CD14-positive monocyte (primary cell): ENCODE measurements at regions not wholly inside any gene's neighbourhood (a gene's known extent, or its start where the extent isn't known, plus 50 kb on each side); places are given as distances from the start of the nearest gene placed in this dataset.

Experiments used
- DNase-seq, 3 donors: peaks; one replicate each; pipeline ENCODE4 v3.0.0-alpha.2; 2011 to 2022
- H2AFZ ChIP-seq: 2 replicates; pipeline ENCODE4 v1.6.0; 2012; ENCODE audit warnings: mild to moderate bottlenecking, low read depth, low read length, inconsistent platforms; ENCODE audit not compliant: insufficient read depth, poor library complexity, severe bottlenecking
- H3K27ac ChIP-seq, 2 donors: 1 replicate in 1 of 2; 2 replicates in 1 of 2; pipeline ENCODE4 v1.5.1; 2012 to 2013; ENCODE audit warnings: low read length in 2 of 2, control low read depth in 1 of 2, inconsistent platforms in 1 of 2, low read depth in 1 of 2, mild to moderate bottlenecking in 1 of 2
- H3K27me3 ChIP-seq, 2 donors: one replicate each; pipeline versions ENCODE4 v1.6.0 to v1.6.1; 2011 to 2013; ENCODE audit warnings: low read length in 2 of 2; ENCODE audit not compliant: control insufficient read depth in 2 of 2, insufficient read depth in 2 of 2
- H3K36me3 ChIP-seq, 2 donors: replicated peaks in 1 of 2; 1 replicate in 1 of 2; 2 replicates in 1 of 2; pipeline versions ENCODE4 v1.5.1 to v1.6.1; 2012 to 2013; ENCODE audit warnings: low read length in 2 of 2, control low read depth in 1 of 2, inconsistent platforms in 1 of 2, mild to moderate bottlenecking in 1 of 2; ENCODE audit not compliant: insufficient read depth in 2 of 2, control insufficient read depth in 1 of 2
- H3K4me1 ChIP-seq, 2 donors: 1 replicate in 1 of 2; 2 replicates in 1 of 2; pipeline versions ENCODE4 v1.5.1 to v1.6.1; 2012 to 2013; ENCODE audit warnings: low read length in 2 of 2, control low read depth in 1 of 2, inconsistent platforms in 1 of 2, mild to moderate bottlenecking in 1 of 2, moderate library complexity in 1 of 2; ENCODE audit not compliant: insufficient read depth in 2 of 2, control insufficient read depth in 1 of 2
- H3K4me2 ChIP-seq: replicated peaks from 2 replicates; pipeline ENCODE3; 2012; ENCODE audit warnings: low read length, moderate library complexity, mild to moderate bottlenecking; ENCODE audit not compliant: poor library complexity, severe bottlenecking; ENCODE audit errors: extremely low read depth
- H3K4me3 ChIP-seq, 3 experiments: fragments of 200-600 bp in 1 of 3; sonication (generic) in 1 of 3; replicated peaks in 1 of 3; 1 replicate in 2 of 3; 2 replicates in 1 of 3; pipeline ENCODE4 v1.5.1; 2011 to 2013; ENCODE audit warnings: low read length in 3 of 3, mild to moderate bottlenecking in 3 of 3, control low read depth in 2 of 3, low read depth in 2 of 3, inconsistent platforms in 1 of 3, moderate library complexity in 1 of 3
- H3K79me2 ChIP-seq: 2 replicates; pipeline ENCODE4 v1.6.0; 2012; ENCODE audit warnings: mild to moderate bottlenecking, control low read depth, inconsistent platforms, low read length, moderate library complexity; ENCODE audit not compliant: insufficient read depth
- H3K9ac ChIP-seq: 2 replicates; pipeline ENCODE4 v1.6.0; 2017; ENCODE audit warnings: low read length, mild to moderate bottlenecking; ENCODE audit not compliant: insufficient read depth, poor library complexity, severe bottlenecking
- H3K9me3 ChIP-seq, 2 donors: replicated peaks in 1 of 2; 1 replicate in 1 of 2; 2 replicates in 1 of 2; pipeline versions ENCODE4 v1.5.1 to v1.6.1; 2012 to 2013; ENCODE audit warnings: low read length in 2 of 2, control low read depth in 1 of 2; ENCODE audit not compliant: control insufficient read depth in 1 of 2, insufficient read depth in 1 of 2
- H4K20me1 ChIP-seq: 2 replicates; pipeline ENCODE4 v1.6.0; 2012; ENCODE audit warnings: mild to moderate bottlenecking, low read length, control low read depth, moderate library complexity; ENCODE audit not compliant: insufficient read depth
- H3K27ac Mint-ChIP-seq, 7 donors: one replicate each; pipeline ENCODE4 v1.8.0; 2020; ENCODE audit warnings: mild to moderate bottlenecking in 7 of 7, mixed read lengths in 7 of 7, moderate library complexity in 6 of 7, inconsistent platforms in 2 of 7
- H3K27me3 Mint-ChIP-seq, 3 donors: one replicate each; pipeline ENCODE4 v1.8.0; 2021 to 2022; ENCODE audit warnings: low read depth in 3 of 3, mild to moderate bottlenecking in 3 of 3, mixed read lengths in 3 of 3, moderate library complexity in 3 of 3, inconsistent platforms in 1 of 3
- H3K36me3 Mint-ChIP-seq, 2 donors: one replicate each; pipeline ENCODE4 v1.8.0; 2020; ENCODE audit warnings: mixed read lengths in 2 of 2, inconsistent platforms in 1 of 2, mild to moderate bottlenecking in 1 of 2
- H3K4me1 Mint-ChIP-seq: one replicate; pipeline ENCODE4 v1.8.0; 2020; ENCODE audit warnings: mild to moderate bottlenecking, mixed read lengths
- H3K4me3 Mint-ChIP-seq, 2 donors: one replicate each; pipeline ENCODE4 v1.8.0; 2020; ENCODE audit warnings: mild to moderate bottlenecking in 2 of 2, mixed read lengths in 2 of 2, moderate library complexity in 1 of 2
- H3K9me3 Mint-ChIP-seq, 7 donors: one replicate each; pipeline ENCODE4 v1.8.0; 2020 to 2022; ENCODE audit warnings: mixed read lengths in 7 of 7, mild to moderate bottlenecking in 6 of 7, moderate library complexity in 6 of 7, inconsistent platforms in 2 of 7
- CTCF ChIP-seq: fragments of 200-600 bp; IDR thresholded peaks from one replicate; pipeline ENCODE4 v1.8.0; 2022; ENCODE audit warnings: antibody characterized with exemption, mild to moderate bottlenecking
- WGBS: methylation state at CpG from one replicate; pipeline ENCODE4 v1.1.5; 2013; ENCODE audit warnings: missing lambda C conversion rate; ENCODE audit not compliant: insufficient coverage; 5-methylcytosine and 5-hydroxymethylcytosine counted together
- intact Hi-C, 2 donors: fragments of 100-400 bp; cut with micrococcal nuclease; formaldehyde crosslinking; loops; one replicate each; pipeline versions ENCODE4 v1.15.0 to v1.15.1; 2023

- Histone ChIP-seq H4K20me1 (no peaks in the 10 kb centered on the region), H2AFZ (no peak overlapping the region), H3K4me1 (no peaks in the 10 kb centered on the region), H3K4me2 (no peak overlapping the region), H3K9me3 (peaks cover 11 to 15% of the 10 kb centered on the region in 2 donors), H3K4me3 (no peak overlapping the region), H3K79me2 (no peaks in the 10 kb centered on the region), H3K27me3 (no peaks in the 10 kb centered on the region), H3K9ac (no peak overlapping the region), H3K27ac (no peak overlapping the region), H3K36me3 (no peaks in the 10 kb centered on the region)
- intact Hi-C loops = no loop called here
- TF ChIP-seq CTCF = no peak
- Mint-ChIP-seq H3K27me3 (no peaks in the 10 kb centered on the region), H3K4me1 (no peaks in the 10 kb centered on the region), H3K27ac (no peak overlapping the region), H3K4me3 (no peak overlapping the region), H3K36me3 (no peaks in the 10 kb centered on the region), H3K9me3 (peaks cover 5 to 13% (median 10%) of the 10 kb centered on the region in 7 donors)
- DNase-seq = no peak
These were observed 679.4 kb downstream of the NUP35 start for GRCh38 chr2:183803596-183803995.

DNA sequence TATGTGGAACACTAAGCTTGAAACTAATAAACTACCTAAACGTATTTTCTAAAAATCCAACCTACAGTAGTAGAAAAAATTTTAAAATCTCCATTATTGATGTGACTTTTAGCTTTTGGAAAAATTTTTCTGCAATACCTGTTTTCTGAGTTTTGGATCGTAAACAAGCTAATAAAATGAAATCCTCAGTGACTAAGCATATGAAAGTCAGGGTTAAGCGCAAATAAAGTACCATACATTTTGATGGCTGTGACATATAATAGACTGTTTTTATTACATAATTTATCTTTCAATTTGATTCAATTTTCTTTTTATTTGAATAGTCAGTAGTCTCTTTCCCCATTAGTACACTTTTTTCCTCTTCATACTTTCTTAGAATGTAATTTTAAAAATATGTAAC, 683.6 kb downstream of the NUP35 start:
- no peaks in the 10 kb centered on the region for H4K20me1 ChIP-seq
- H3K27ac ChIP-seq = no peak overlapping the region
- intact Hi-C loops = no loop called here
- Mint-ChIP-seq H3K27me3 (no peaks in the 10 kb centered on the region), H3K4me1 (no peaks in the 10 kb centered on the region), H3K4me3 (no peak overlapping the region), H3K27ac (no peak overlapping the region), H3K36me3 (no peaks in the 10 kb centered on the region), H3K9me3 (peaks cover 5 to 19% (median 12%) of the 10 kb centered on the region in 7 donors)
- H2AFZ ChIP-seq = no peak overlapping the region
- no CpG with 5 or more reads among the region's 3 CpGs for WGBS
- peaks cover 20 to 22% of the 10 kb centered on the region in 2 donors for H3K9me3 ChIP-seq
- TF ChIP-seq CTCF = no peak
- no peak overlapping the region for H3K4me2 ChIP-seq
- no peaks in the 10 kb centered on the region for H3K27me3 ChIP-seq
- no peak overlapping the region for H3K4me3 ChIP-seq
- DNase-seq = no peak
- no peaks in the 10 kb centered on the region for H3K36me3 ChIP-seq
- no peaks in the 10 kb centered on the region for H3K79me2 ChIP-seq
- H3K4me1 ChIP-seq = no peaks in the 10 kb centered on the region
- H3K9ac ChIP-seq = no peak overlapping the region
